Cardiac fibroblast (primary cell): ENCODE measurements at regions not wholly inside any gene's neighbourhood (a gene's known extent, or its start where the extent isn't known, plus 50 kb on each side); places are given as distances from the start of the nearest gene placed in this dataset.
A peak's percentile ranks its signal among the peaks of the same experiment; 100 is the strongest.

Experiments
- DNase-seq, 2 donors: peaks; one replicate each; pipeline versions ENCODE4 v3.0.0 to v3.0.0-alpha.2; 2010; ENCODE audit warnings: low read depth in 2 of 2
- H3K4me3 ChIP-seq, 2 donors: replicated peaks in 1 of 2; 1 replicate in 1 of 2; 2 replicates in 1 of 2; pipeline ENCODE4 v1.5.1; 2011; ENCODE audit warnings: low read depth in 2 of 2, low read length in 2 of 2, mild to moderate bottlenecking in 2 of 2, moderate library complexity in 1 of 2
- TF ChIP-seq, protein P1 (sequence below): IDR thresholded peaks from one replicate; pipeline ENCODE4 v1.5.1; 2011; ENCODE audit warnings: low read depth, mild to moderate bottlenecking, low read length, inconsistent platforms

DNA sequence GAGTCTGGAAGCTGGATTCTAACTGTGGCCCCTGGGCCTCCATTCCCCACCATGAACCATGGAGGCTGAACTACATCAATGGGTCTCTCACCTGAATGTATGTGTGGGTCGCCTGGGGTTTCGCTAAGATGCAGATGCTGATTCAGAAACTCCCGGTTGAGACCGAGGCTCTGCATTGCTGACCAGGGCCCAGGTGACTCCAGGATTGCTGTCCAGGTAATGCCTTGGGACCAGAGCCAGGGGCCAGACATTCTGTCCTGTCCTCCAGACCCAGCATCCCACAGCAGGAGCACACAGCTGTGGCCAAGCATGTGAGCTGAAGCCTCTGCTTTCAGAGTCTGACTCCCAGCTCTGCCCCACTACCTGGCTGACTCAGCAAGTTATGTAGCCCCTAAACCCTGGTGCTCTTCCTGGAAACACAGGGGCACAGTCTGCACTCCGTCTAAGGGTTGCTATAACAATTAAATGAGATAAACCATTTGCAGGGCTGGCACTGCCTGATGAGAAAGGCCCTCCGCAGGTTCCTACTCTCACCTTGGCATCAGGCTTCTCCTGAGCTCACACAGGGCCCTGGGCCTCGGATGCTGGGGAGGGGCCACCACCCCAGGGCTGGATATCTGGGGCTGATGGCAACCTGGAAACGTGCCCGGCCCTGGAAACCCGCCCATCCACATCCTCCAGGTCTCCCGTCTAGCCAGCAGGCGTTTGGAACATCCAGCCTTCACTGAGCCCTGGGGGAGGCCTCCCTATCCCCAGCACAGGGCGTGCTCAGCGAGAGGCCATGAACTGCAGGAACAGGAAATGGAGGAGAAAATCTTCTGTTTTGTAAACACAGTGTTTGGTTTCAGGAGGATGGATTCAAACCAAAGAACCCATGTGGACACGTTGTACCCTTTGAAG is 175.7 kb downstream of the DLL1 start:
- H3K4me3 ChIP-seq = no peak overlapping the region
- TF ChIP-seq, protein P1, sequence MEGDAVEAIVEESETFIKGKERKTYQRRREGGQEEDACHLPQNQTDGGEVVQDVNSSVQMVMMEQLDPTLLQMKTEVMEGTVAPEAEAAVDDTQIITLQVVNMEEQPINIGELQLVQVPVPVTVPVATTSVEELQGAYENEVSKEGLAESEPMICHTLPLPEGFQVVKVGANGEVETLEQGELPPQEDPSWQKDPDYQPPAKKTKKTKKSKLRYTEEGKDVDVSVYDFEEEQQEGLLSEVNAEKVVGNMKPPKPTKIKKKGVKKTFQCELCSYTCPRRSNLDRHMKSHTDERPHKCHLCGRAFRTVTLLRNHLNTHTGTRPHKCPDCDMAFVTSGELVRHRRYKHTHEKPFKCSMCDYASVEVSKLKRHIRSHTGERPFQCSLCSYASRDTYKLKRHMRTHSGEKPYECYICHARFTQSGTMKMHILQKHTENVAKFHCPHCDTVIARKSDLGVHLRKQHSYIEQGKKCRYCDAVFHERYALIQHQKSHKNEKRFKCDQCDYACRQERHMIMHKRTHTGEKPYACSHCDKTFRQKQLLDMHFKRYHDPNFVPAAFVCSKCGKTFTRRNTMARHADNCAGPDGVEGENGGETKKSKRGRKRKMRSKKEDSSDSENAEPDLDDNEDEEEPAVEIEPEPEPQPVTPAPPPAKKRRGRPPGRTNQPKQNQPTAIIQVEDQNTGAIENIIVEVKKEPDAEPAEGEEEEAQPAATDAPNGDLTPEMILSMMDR = no peak
- DNase-seq = peak in 1 of 2 donors; percentile 35

DNA sequence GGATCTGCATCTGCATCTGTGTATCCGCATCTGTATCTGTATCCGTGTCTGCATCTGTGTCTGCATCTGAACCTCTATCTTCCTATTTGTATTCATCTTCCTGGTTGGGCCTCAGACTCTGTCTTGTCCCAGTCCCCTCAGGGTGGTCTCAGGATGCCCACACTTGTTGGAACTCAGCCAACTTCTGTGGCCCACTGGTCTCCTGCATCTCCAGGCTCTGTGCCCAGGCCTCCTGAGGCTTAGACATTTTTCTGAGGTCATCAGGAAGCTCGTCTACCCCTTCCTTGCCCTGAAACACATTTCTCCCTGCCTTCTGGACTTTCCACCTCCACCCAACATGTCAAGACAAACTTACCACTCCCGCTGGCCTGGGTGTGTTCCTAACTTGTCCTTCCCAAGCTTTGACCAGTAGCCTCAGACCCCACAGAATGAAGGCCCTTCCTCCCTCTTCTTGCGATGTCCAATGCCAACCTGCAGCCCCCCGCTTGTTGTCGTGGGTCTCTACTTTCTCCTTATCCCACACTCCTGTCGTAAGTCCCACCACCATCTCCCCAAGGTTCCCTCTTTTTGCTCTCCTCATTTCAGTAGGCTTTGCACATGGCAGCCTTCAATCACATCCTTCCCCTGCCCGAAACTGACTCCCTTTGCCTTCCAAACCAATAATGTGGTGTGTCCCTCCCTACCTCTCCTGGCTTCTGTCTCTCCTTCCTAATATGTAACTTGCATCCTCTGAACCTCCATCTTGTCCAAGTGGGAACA is 176.5 kb downstream of the DLL1 start:
- TF ChIP-seq, protein P1 = no peak
- DNase-seq = no peak
- no peak overlapping the region for H3K4me3 ChIP-seq

GRCh38 chr6:170113141-170113540 is 177.7 kb downstream of the DLL1 start:
- DNase-seq = no peak
- TF ChIP-seq, protein P1 = no peak
- H3K4me3 ChIP-seq = no peak overlapping the region

GRCh38 chr6:170112583-170112860 is 178.4 kb downstream of the DLL1 start:
- no peak for DNase-seq
- TF ChIP-seq, protein P1 = no peak
- H3K4me3 ChIP-seq = no peak overlapping the region

DNA sequence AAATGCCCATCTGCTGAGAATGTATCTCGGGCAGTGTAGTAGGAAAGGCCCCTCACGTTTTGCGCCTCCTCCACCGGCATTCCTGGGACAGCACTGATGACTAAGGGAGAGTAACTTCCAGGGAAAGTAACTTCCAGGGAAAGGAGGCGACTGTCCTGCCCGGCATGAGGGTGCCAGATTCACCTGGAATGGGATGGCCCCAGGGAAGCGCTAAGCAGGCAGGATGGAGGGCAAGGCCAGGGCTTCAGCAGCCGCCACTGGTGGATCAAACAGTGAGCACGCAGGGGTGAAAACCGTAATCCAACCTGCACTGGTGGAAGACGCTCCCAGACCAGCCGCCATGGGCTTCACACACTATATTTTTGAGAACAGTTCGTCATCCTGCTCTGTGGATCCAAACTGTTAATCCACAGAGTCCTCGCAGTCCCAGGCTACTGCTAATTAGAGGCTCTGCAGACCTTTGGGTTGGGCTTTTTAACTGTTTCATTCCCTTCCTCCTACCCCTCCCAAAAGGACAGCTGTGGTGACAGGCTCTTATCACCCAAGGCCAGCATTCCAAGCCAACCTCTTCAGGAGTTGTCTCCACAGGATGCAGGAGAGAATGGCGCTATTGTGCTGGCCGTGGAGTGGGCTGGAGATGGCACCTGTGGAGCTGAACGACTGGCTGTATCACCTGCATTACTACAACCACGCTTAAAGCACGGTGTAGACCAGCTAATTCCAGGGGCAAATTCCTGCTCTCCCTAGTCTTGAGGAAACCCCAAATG is 178.9 kb downstream of the DLL1 start:
- TF ChIP-seq, protein P1 = no peak
- H3K4me3 ChIP-seq = no peak overlapping the region
- no peak for DNase-seq

DNA sequence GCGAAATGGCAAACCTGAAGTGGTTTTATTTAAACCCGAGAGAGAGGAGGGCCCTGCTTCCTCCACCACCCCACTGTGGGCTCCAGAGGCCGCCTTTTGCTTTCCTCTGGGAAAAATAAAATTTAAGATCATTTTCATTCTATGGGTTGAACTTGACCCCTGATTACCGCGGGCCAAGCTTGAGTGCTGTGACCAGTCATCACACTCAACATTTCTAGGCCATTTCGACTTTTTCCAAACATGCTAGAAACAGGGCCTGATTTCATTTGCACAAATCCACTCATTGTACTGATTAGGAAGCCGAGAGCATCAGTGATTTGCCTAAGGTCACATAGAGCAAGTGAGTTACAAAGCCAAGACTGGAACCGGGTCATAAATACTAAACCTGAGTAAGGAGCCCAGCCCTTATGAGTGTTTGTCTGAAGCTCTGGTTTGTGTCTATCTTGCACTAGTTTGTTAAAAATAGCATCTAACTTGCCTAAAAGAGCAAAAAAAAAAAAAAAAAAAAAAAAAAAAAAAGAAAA is 179.7 kb downstream of the DLL1 start:
- TF ChIP-seq, protein P1 = no peak

More for the DNA sequence above, 179.7 kb downstream of the DLL1 start:
- no peak overlapping the region for H3K4me3 ChIP-seq
- no peak for DNase-seq
